WERI-Rb-1 (cell line): ENCODE measurements at regions not wholly inside any gene's neighbourhood (a gene's known extent, or its start where the extent isn't known, plus 50 kb on each side); places are given as distances from the start of the nearest gene placed in this dataset.
"Not testable (repeated sequence)": the region's sequence is repeated elsewhere in the genome, so short reads cannot be mapped to it uniquely, and the experiment has no call there.

Experiments used
- DNase-seq: peaks from one replicate; pipeline ENCODE4 v3.0.0-alpha.2; 2020
- H3K27ac ChIP-seq: fragments of 250-450 bp; sonication (Bioruptor Pico); 2 replicates; pipeline ENCODE4 v1.5.1; 2020; ENCODE audit warnings: mild to moderate bottlenecking, moderate library complexity
- H3K27me3 ChIP-seq: fragments of 250-450 bp; sonication (Bioruptor Pico); 2 replicates; pipeline ENCODE4 v1.5.1; 2021; ENCODE audit warnings: mild to moderate bottlenecking, low read depth, moderate library complexity; ENCODE audit not compliant: insufficient read depth, severe bottlenecking
- H3K36me3 ChIP-seq: fragments of 250-450 bp; sonication (Bioruptor Pico); 2 replicates; pipeline ENCODE4 v1.5.1; 2020; ENCODE audit warnings: mild to moderate bottlenecking, moderate library complexity
- H3K4me3 ChIP-seq: 2 replicates; pipeline ENCODE4 v1.5.1; 2011; ENCODE audit warnings: low read depth, mild to moderate bottlenecking, control low read depth, low read length
- H3K9me3 ChIP-seq: fragments of 250-450 bp; sonication (Bioruptor Pico); 2 replicates; pipeline ENCODE4 v1.5.1; 2021; ENCODE audit warnings: mild to moderate bottlenecking, moderate library complexity; ENCODE audit not compliant: severe bottlenecking
- CTCF ChIP-seq: IDR thresholded peaks from 2 replicates; pipeline ENCODE4 v1.5.1; 2011; ENCODE audit warnings: low read depth, mild to moderate bottlenecking, control low read depth, inconsistent platforms, low read length

DNA sequence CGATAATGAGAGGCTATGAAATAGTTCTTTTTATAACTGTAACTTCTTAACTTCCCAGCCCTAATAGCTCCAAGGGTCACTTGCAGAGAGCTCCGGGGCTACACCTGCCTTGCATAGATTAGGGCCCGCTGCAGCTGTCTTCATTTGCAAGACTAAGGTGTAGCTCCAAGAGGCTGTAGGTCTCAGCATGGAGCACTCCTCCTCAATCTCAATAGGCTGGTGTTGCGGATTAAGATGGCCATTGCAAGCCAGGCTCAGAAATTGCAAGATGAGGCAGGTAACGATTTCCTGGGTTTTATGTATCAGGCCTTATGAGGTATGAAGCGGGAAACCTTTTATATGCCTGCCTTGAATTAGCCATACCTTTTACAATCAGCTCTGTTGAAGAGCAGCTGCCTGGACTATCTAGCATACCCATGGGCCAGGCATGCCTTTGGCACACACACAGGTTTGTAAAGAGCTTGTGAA lies 185.7 kb downstream of the TM9SF2 start:
- no peak overlapping the region for H3K27ac ChIP-seq

DNA sequence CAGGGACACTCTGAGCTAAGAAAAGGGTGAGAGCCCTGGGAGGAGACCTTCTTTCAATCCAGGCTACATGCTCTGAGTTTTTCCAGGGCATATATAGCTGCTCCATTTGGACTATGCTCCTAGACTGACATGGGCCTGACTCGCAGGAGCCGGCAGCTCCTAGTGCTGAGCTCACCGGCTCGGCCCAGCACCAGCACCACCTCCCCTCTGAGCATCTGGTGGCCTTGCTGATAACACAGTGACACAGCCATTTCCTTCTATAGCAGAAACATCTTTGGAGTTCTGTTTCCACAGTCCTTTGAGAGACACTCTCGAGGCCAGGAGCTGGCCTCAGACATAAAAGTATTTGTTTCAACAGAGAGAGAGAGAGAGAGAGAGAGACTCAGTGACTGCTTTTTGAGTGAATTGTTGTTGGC lies 184.9 kb downstream of the TM9SF2 start:
- Histone ChIP-seq H3K27me3 (no peaks in the 10 kb centered on the region), H3K36me3 (no peaks in the 10 kb centered on the region), H3K4me3 (no peak overlapping the region), H3K27ac (no peak overlapping the region), H3K9me3 (no peaks in the 10 kb centered on the region)
- no peak for DNase-seq
- no peak for TF ChIP-seq CTCF

More for the DNA sequence above, 185.7 kb downstream of the TM9SF2 start:
- H3K9me3 ChIP-seq: no peaks in the 10 kb centered on the region
- no peaks in the 10 kb centered on the region for H3K36me3 ChIP-seq
- no peak for TF ChIP-seq CTCF
- no peak overlapping the region for H3K4me3 ChIP-seq
- DNase-seq: no peak
- no peaks in the 10 kb centered on the region for H3K27me3 ChIP-seq

GRCh38 chr13:99681695-99682094 lies 180.4 kb downstream of the TM9SF2 start:
- Histone ChIP-seq H3K4me3 (no peak overlapping the region), H3K36me3 (no peaks in the 10 kb centered on the region), H3K27ac (no peak overlapping the region), H3K9me3 (no peaks in the 10 kb centered on the region), H3K27me3 (no peaks in the 10 kb centered on the region)
- no peak for DNase-seq
- no peak for TF ChIP-seq CTCF

DNA sequence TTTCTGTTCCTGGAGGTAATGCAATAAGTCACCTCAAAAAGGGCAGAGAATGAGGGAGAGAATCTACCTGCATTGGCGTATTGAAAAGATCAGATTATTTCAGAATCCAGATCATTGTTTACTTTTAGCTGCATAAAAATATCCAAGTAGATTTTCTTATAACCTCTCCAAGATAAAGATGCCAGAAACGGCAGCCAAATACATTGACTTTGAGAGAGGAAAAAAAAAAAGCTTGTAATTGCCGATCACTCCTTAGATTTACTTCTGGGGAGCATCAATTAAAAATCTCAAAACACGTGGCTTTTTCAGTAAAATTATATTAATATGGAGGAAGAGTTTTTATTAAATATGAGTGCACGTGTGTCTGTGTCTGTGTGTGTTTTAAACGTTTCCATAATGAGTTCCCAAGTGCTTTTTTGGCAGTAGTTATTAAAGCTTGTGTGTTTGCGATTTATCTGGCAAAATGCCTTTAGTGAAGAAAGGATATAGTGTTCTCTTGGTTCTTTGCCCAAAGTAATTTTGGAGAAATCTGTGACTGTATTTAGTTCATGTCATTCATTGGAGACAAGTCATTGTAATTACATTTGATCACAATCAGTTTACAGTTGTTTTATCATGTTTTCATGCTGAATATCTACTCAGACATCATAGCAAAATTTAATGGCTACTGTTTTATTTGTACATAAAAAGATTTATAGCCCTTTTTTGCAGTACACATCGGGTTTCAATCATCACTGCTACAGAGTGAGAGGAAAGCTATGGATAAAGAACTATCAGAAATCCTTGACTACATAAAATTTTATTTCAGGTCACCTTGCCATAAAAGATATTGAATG lies 176.1 kb downstream of the TM9SF2 start:
- Histone ChIP-seq H3K27ac (no peak overlapping the region), H3K4me3 (no peak overlapping the region), H3K27me3 (no peaks in the 10 kb centered on the region), H3K36me3 (no peaks in the 10 kb centered on the region), H3K9me3 (no peaks in the 10 kb centered on the region)
- TF ChIP-seq CTCF: no peak
- no peak for DNase-seq

- Histone ChIP-seq H3K4me3 (no peak overlapping the region), H3K27me3 (no peaks in the 10 kb centered on the region), H3K27ac (no peak overlapping the region), H3K9me3 (no peaks in the 10 kb centered on the region), H3K36me3 (no peaks in the 10 kb centered on the region)
- DNase-seq: no peak
- TF ChIP-seq CTCF: no peak
Observed at GRCh38 chr13:99671746-99672145, 170.5 kb downstream of the TM9SF2 start.

GRCh38 chr13:99669096-99669495 lies 167.8 kb downstream of the TM9SF2 start:
- not testable (repeated sequence) for H3K4me3 ChIP-seq, H3K9me3 ChIP-seq, DNase-seq, H3K27me3 ChIP-seq, H3K27ac ChIP-seq, H3K36me3 ChIP-seq
